Fibroblast of skin of right biceps (primary cell): ENCODE measurements at regions not wholly inside any gene's neighbourhood (a gene's known extent, or its start where the extent isn't known, plus 50 kb on each side); places are given as distances from the start of the nearest gene placed in this dataset.
"Not testable (repeated sequence)": the region's sequence is repeated elsewhere in the genome, so short reads cannot be mapped to it uniquely, and the experiment has no call there.

Source experiments
- DNase-seq: peaks from one replicate; pipeline ENCODE4 v3.0.0-alpha.2; 2013

GRCh38 chr5:96529559-96529958 lies 96.5 kb upstream of the PCSK1 start:
- DNase-seq: no peak

- DNase-seq: peak; percentile 21
These were observed 97.9 kb upstream of the PCSK1 start for GRCh38 chr5:96530901-96531300.

GRCh38 chr5:96533371-96533770 lies 100.3 kb upstream of the PCSK1 start:
- DNase-seq: no peak

GRCh38 chr5:96537386-96537785 lies 104.3 kb upstream of the PCSK1 start:
- peak; percentile 88 for DNase-seq

GRCh38 chr5:96538808-96539250 lies 105.8 kb upstream of the PCSK1 start:
- peak; percentile 44 for DNase-seq

- no peak for DNase-seq
These were observed 113.1 kb upstream of the PCSK1 start for GRCh38 chr5:96546120-96546519.

- DNase-seq: no peak
These were observed 114.4 kb upstream of the PCSK1 start for GRCh38 chr5:96547486-96547885.

- peak; percentile 43 for DNase-seq
These were observed 113.3 kb upstream of the CAST start for GRCh38 chr5:96548905-96549304.

- not testable (repeated sequence) for DNase-seq
These were observed 101.3 kb upstream of the CAST start for GRCh38 chr5:96560857-96561256.

GRCh38 chr5:96562614-96563013 lies 99.6 kb upstream of the CAST start:
- peak; percentile 91 for DNase-seq

- DNase-seq: no peak
These were observed 98.4 kb upstream of the CAST start for GRCh38 chr5:96563816-96564215.

- DNase-seq: peak; percentile 92
These were observed 96.5 kb upstream of the CAST start for GRCh38 chr5:96565582-96566265.

GRCh38 chr5:96566833-96567587 lies 95.2 kb upstream of the CAST start:
- peak; percentile 95 for DNase-seq

GRCh38 chr5:96569332-96569731 lies 92.8 kb upstream of the CAST start:
- no peak for DNase-seq

- DNase-seq: no peak
These were observed 92.4 kb upstream of the CAST start for GRCh38 chr5:96569770-96570169.

GRCh38 chr5:96572864-96573512 lies 89.2 kb upstream of the CAST start:
- DNase-seq: peak; percentile 98

- no peak for DNase-seq
These were observed 88.7 kb upstream of the CAST start for GRCh38 chr5:96573513-96573894.

GRCh38 chr5:96576876-96577275 lies 85.3 kb upstream of the CAST start:
- peak; percentile 35 for DNase-seq

GRCh38 chr5:96577909-96578308 lies 84.3 kb upstream of the CAST start:
- DNase-seq: peak; percentile 41

GRCh38 chr5:96579711-96580110 lies 82.5 kb upstream of the CAST start:
- no peak for DNase-seq

GRCh38 chr5:96582343-96582742 lies 79.8 kb upstream of the CAST start:
- DNase-seq: peak; percentile 62

- no peak for DNase-seq
These were observed 77.5 kb upstream of the CAST start for GRCh38 chr5:96584712-96585111.

- DNase-seq: no peak
These were observed 73.6 kb upstream of the CAST start for GRCh38 chr5:96588539-96588938.

GRCh38 chr5:96590796-96591195 lies 71.4 kb upstream of the CAST start:
- DNase-seq: no peak
